SK-N-SH (cell line): ENCODE measurements at regions not wholly inside any gene's neighbourhood (a gene's known extent, or its start where the extent isn't known, plus 50 kb on each side); places are given as distances from the start of the nearest gene placed in this dataset.

Experiments
- CTCF ChIA-PET: fragments of 300-600, 350-600 bp; formaldehyde crosslinking; extraction: SDS; loops from one replicate; lab custom pipeline; 2021; lab: Yijun Ruan, JAX
- POLR2A ChIA-PET: fragments of 350-600 bp; sonication (Branson Sonifier 250); formaldehyde crosslinking; extraction: SDS; loops from one replicate; lab custom pipeline; 2020; ENCODE audit warnings: antibody characterized with exemption, inconsistent platforms; lab: Yijun Ruan, JAX
- DNase-seq: peaks from one replicate; pipeline ENCODE4 v3.0.0; 2012
- H2AFZ ChIP-seq: fragments of 200-600 bp; sonication (generic); 2 replicates; pipeline ENCODE4 v1.8.1; 2016; ENCODE audit warnings: antibody characterized with exemption, mild to moderate bottlenecking, low read depth
- H3F3A ChIP-seq: fragments of 200-600 bp; sonication (generic); replicated peaks from 2 replicates; pipeline ENCODE3; 2016; ENCODE audit warnings: antibody characterized with exemption, mild to moderate bottlenecking; ENCODE audit not compliant: insufficient read depth
- H3K27ac ChIP-seq, 2 experiments: fragments of 200-500 bp in 1 of 2; fragments of 200-600 bp in 1 of 2; sonication (Bioruptor generic) in 1 of 2; sonication (generic), shearing (Covaris generic) in 1 of 2; 2 replicates each; pipeline versions ENCODE4 v1.5.1 to v1.6.1; 2014 to 2016; ENCODE audit warnings: low read depth in 2 of 2, inconsistent platforms in 1 of 2, low read length in 1 of 2, mild to moderate bottlenecking in 1 of 2, mixed read lengths in 1 of 2
- H3K27me3 ChIP-seq: fragments of 200-600 bp; sonication (generic), shearing (Covaris generic); 2 replicates; pipeline ENCODE4 v1.6.1; 2016; ENCODE audit warnings: mixed run types; ENCODE audit not compliant: insufficient read depth
- H3K36me3 ChIP-seq, 2 experiments: fragments of 200-500 bp in 1 of 2; fragments of 200-600 bp in 1 of 2; sonication (Bioruptor generic) in 1 of 2; sonication (generic) in 1 of 2; replicated peaks in 1 of 2; 2 replicates each; pipeline versions ENCODE3 to v1.5.1; 2014 to 2016; ENCODE audit warnings: low read length in 1 of 2, mild to moderate bottlenecking in 1 of 2; ENCODE audit not compliant: insufficient read depth in 2 of 2, control insufficient read depth in 1 of 2
- H3K4me1 ChIP-seq, 2 experiments: fragments of 200-500 bp in 1 of 2; fragments of 200-600 bp in 1 of 2; sonication (Bioruptor generic) in 1 of 2; sonication (generic), shearing (Covaris generic) in 1 of 2; 2 replicates each; pipeline versions ENCODE4 v1.5.1 to v1.6.1; 2014 to 2016; ENCODE audit warnings: low read depth in 1 of 2, low read length in 1 of 2, mixed run types in 1 of 2; ENCODE audit not compliant: insufficient read depth in 2 of 2, control insufficient read depth in 1 of 2
- H3K4me2 ChIP-seq: fragments of 200-600 bp; sonication (generic), shearing (Covaris generic); 2 replicates; pipeline ENCODE4 v1.6.1; 2017; ENCODE audit warnings: mixed run types
- H3K4me3 ChIP-seq, 2 experiments: fragments of 200-500 bp in 1 of 2; fragments of 200-600 bp in 1 of 2; sonication (Bioruptor generic) in 1 of 2; sonication (generic), shearing (Covaris generic) in 1 of 2; 2 replicates each; pipeline versions ENCODE4 v1.5.1 to v1.8.1; 2014 to 2016; ENCODE audit warnings: low read depth in 2 of 2, inconsistent platforms in 1 of 2, low read length in 1 of 2, mild to moderate bottlenecking in 1 of 2, mixed read lengths in 1 of 2, moderate library complexity in 1 of 2
- H3K79me2 ChIP-seq: fragments of 200-600 bp; sonication (generic); 2 replicates; pipeline ENCODE4 v1.8.1; 2017; ENCODE audit warnings: mild to moderate bottlenecking; ENCODE audit not compliant: insufficient read depth
- H3K9ac ChIP-seq: fragments of 200-600 bp; sonication (generic); 2 replicates; pipeline ENCODE4 v1.6.1; 2017; ENCODE audit warnings: mixed run types
- H3K9me2 ChIP-seq: fragments of 200-600 bp; sonication (generic); 2 replicates; pipeline ENCODE4 v1.6.1; 2017; ENCODE audit warnings: mixed run types
- H3K9me3 ChIP-seq: fragments of 200-600 bp; sonication (generic); 2 replicates; pipeline ENCODE4 v1.6.1; 2017; ENCODE audit warnings: mixed run types, mild to moderate bottlenecking, moderate library complexity
- H4K20me1 ChIP-seq: fragments of 200-600 bp; sonication (generic); 2 replicates; pipeline ENCODE4 v1.6.1; 2017; ENCODE audit warnings: mild to moderate bottlenecking, mixed run types; ENCODE audit not compliant: insufficient read depth
- CHD2 ChIP-seq: fragments of 150-350 bp; IDR thresholded peaks from 2 replicates; pipeline ENCODE4 v1.6.1; 2018; ENCODE audit warnings: low read length; ENCODE audit not compliant: partially characterized antibody
- CTCF ChIP-seq: fragments of 200-600 bp; sonication (generic); IDR thresholded peaks from 2 replicates; pipeline ENCODE4 v1.6.1; 2017; ENCODE audit warnings: antibody characterized with exemption, mild to moderate bottlenecking, moderate library complexity
- ELF1 ChIP-seq: IDR thresholded peaks from 2 replicates; pipeline ENCODE4 v1.4.0; 2012
- EZH2phosphoT487 ChIP-seq: fragments of 200-600 bp; sonication (generic); IDR thresholded peaks from 2 replicates; pipeline ENCODE4 v1.6.1; 2017; ENCODE audit warnings: low read depth, mixed run types, mild to moderate bottlenecking, antibody characterized with exemption, moderate library complexity, borderline replicate concordance
- FOXM1 ChIP-seq: IDR thresholded peaks from 2 replicates; pipeline ENCODE4 v1.4.0; 2012; ENCODE audit warnings: low read depth, mild to moderate bottlenecking
- GATA2 ChIP-seq: sonication (generic); formaldehyde crosslinking; IDR thresholded peaks from 2 replicates; pipeline ENCODE4 v1.5.0; 2020; ENCODE audit warnings: mild to moderate bottlenecking, missing genetic modification reagents
- IRF3 ChIP-seq: fragments of 150-350 bp; IDR thresholded peaks from 2 replicates; pipeline ENCODE4 v1.6.1; 2016; ENCODE audit warnings: mild to moderate bottlenecking, low read depth, low read length
- JUND ChIP-seq: IDR thresholded peaks from 2 replicates; pipeline ENCODE4 v1.4.0; 2012
- MEF2A ChIP-seq: IDR thresholded peaks from 2 replicates; pipeline ENCODE4 v1.4.0; 2012; ENCODE audit warnings: low read depth, borderline replicate concordance
- MXI1 ChIP-seq: IDR thresholded peaks from 2 replicates; pipeline ENCODE4 v1.6.1; 2012; ENCODE audit warnings: mild to moderate bottlenecking, low read depth, low read length, improper control_type of control experiment
- NFIC ChIP-seq: IDR thresholded peaks from 2 replicates; pipeline ENCODE4 v1.4.0; 2012; ENCODE audit warnings: borderline replicate concordance
- NRF1 ChIP-seq: IDR thresholded peaks from 2 replicates; pipeline ENCODE4 v1.6.1; 2012; ENCODE audit warnings: low read depth, mild to moderate bottlenecking, low read length
- PBX3 ChIP-seq: IDR thresholded peaks from 2 replicates; pipeline ENCODE4; 2012
- POLR2AphosphoS5 ChIP-seq: IDR thresholded peaks from 2 replicates; pipeline ENCODE4 v1.6.1; 2012; ENCODE audit warnings: low read depth, low read length
- RCOR1 ChIP-seq: fragments of 150-350 bp; IDR thresholded peaks from 2 replicates; pipeline ENCODE4 v1.6.1; 2017; ENCODE audit warnings: antibody characterized with exemption, low read length
- RFX5 ChIP-seq: IDR thresholded peaks from 2 replicates; pipeline ENCODE4 v1.6.1; 2012; ENCODE audit warnings: mild to moderate bottlenecking, improper control_type of control experiment, low read length
- SIN3A ChIP-seq: IDR thresholded peaks from 2 replicates; pipeline ENCODE4 v1.6.1; 2012; ENCODE audit warnings: low read depth, mild to moderate bottlenecking, low read length, moderate library complexity, borderline replicate concordance
- TEAD4 ChIP-seq: IDR thresholded peaks from 2 replicates; pipeline ENCODE4 v1.4.0; 2012; ENCODE audit warnings: mild to moderate bottlenecking, borderline replicate concordance; ENCODE audit not compliant: insufficient read depth
- WGBS: methylation state at CpG from one replicate; pipeline ENCODE4 v1.1.6; 2017; ENCODE audit warnings: low lambda C conversion rate; 5-methylcytosine and 5-hydroxymethylcytosine counted together

- TF ChIP-seq CTCF, result no peak
- no peak for TF ChIP-seq CHD2
- no peak for TF ChIP-seq SIN3A
- no peak for TF ChIP-seq JUND
- no peak for TF ChIP-seq MXI1
- TF ChIP-seq GATA2 (CRISPR knock-in tag), result no peak
- TF ChIP-seq NRF1, result no peak
- no peak for TF ChIP-seq TEAD4
- no peak for TF ChIP-seq EZH2phosphoT487
- no peak for TF ChIP-seq PBX3
- no peak for TF ChIP-seq NFIC
- TF ChIP-seq MEF2A, result no peak
- TF ChIP-seq ELF1, result no peak
These were observed 282.9 kb upstream of the LYZL1 start (continued) for GRCh38 chr10:29005988-29006387.

- CTCF ChIA-PET, result interaction anchor here (1.2 kb wide), 1 partner anchor 10 kb away, joined by 4 read pairs; no protein-coding TSS in a partner anchor
- POLR2A ChIA-PET, result no interaction called here
- no peak for DNase-seq
- no peaks in the 10 kb centered on the region for H3K36me3 ChIP-seq
- no peak overlapping the region for H3K27ac ChIP-seq
- TF ChIP-seq RFX5 (no peak), IRF3 (no peak), CTCF (no peak), JUND (no peak), FOXM1 (no peak), RCOR1 (no peak), EZH2phosphoT487 (no peak), POLR2AphosphoS5 (no peak)
- H2AFZ ChIP-seq, result no peak overlapping the region
- H3K79me2 ChIP-seq, result no peaks in the 10 kb centered on the region
- H3K9me3 ChIP-seq, result no peaks in the 10 kb centered on the region
- H3K4me1 ChIP-seq, result no peaks in the 10 kb centered on the region
- H3K9me2 ChIP-seq, result no peaks in the 10 kb centered on the region
- H3K27me3 ChIP-seq, result no peaks in the 10 kb centered on the region
- no peaks in the 10 kb centered on the region for H4K20me1 ChIP-seq
- H3F3A ChIP-seq, result no peaks in the 10 kb centered on the region
- 90% methylated on average over 9 of the region's 9 CpGs for WGBS
- no peak overlapping the region for H3K4me3 ChIP-seq
- no peak overlapping the region for H3K9ac ChIP-seq
- no peak overlapping the region for H3K4me2 ChIP-seq
These were observed 281.5 kb upstream of the LYZL1 start for GRCh38 chr10:29007370-29007747.
